ENCODE measurements at regions not wholly inside any gene's neighbourhood (a gene's known extent, or its start where the extent isn't known, plus 50 kb on each side); places are given as distances from the start of the nearest gene placed in this dataset.

DNA sequence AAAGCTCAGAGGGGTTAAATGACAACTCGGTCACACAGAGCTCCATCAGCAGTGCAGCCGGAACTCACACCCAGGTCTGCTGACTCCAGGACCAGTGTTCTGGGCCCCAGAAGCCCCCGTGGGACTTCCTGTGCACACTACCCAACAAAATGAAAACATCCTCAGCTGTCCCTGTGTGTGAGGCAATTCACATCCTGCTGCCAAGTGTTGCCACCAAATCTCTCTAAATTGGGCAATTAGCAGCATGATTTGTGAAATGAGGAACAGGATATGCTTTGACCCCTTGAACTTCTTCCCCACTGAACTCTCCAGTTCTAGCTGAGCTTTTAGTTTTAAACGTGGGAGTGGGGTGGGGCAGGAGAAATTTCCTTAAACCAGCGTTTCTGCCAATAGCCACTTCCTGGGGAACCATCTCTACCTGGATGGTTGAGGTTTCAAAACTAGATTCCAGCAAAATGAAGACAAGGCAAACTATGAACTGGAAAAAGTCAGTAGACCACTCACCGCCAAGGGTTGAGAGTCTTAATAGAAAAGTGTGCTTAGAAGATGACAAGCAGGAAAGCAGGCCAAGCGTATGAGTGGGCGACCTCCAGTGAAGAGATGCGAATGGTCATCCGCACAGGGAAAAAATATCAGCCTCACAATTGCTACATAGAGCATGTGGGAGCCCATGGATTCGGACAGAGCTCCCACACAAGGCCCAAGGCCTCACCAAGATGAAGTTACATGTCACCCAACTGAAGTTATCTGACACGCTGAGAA, 51.9 kb upstream of the CHST15 start:
- H3K4me3 Mint-ChIP-seq: peak overlapping the region; percentile 21
- 64% methylated on average over 11 of the region's 12 CpGs for WGBS (ENCODE audit: insufficient coverage)
- Histone ChIP-seq H3K4me1 (ENCODE audit: control insufficient read depth, insufficient read depth, low read length) (peaks cover 32% of the 10 kb centered on the region), H3K27me3 (ENCODE audit: control insufficient read depth, insufficient read depth, low read length) (no peaks in the 10 kb centered on the region), H3K36me3 (ENCODE audit: control insufficient read depth, insufficient read depth, low read length) (no peaks in the 10 kb centered on the region), H3K9me3 (ENCODE audit: control insufficient read depth, insufficient read depth, low read length) (no peaks in the 10 kb centered on the region), H3K4me3 (ENCODE audit: low read length) (no peak overlapping the region), H3K27ac (ENCODE audit: low read length) (peak overlapping the region; percentile 21)
- intact Hi-C loops (cut with micrococcal nuclease): no loop called here
- no peak for DNase-seq
- H3K9me3 Mint-ChIP-seq: no peaks in the 10 kb centered on the region
- peak; percentile 70 to 83 (median 70) for ATAC-seq
- TF ChIP-seq, protein P1, sequence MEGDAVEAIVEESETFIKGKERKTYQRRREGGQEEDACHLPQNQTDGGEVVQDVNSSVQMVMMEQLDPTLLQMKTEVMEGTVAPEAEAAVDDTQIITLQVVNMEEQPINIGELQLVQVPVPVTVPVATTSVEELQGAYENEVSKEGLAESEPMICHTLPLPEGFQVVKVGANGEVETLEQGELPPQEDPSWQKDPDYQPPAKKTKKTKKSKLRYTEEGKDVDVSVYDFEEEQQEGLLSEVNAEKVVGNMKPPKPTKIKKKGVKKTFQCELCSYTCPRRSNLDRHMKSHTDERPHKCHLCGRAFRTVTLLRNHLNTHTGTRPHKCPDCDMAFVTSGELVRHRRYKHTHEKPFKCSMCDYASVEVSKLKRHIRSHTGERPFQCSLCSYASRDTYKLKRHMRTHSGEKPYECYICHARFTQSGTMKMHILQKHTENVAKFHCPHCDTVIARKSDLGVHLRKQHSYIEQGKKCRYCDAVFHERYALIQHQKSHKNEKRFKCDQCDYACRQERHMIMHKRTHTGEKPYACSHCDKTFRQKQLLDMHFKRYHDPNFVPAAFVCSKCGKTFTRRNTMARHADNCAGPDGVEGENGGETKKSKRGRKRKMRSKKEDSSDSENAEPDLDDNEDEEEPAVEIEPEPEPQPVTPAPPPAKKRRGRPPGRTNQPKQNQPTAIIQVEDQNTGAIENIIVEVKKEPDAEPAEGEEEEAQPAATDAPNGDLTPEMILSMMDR (IDR thresholded peaks at IDR 0.05): no peak
- peaks cover 0 to 3% of the 10 kb centered on the region in 2 donors for H3K27me3 Mint-ChIP-seq (ENCODE audit: low read depth in 2 of 2)
- peak overlapping the region in 1 of 2 donors; percentile 0 for H3K27ac Mint-ChIP-seq
- H3K36me3 Mint-ChIP-seq: no peaks in the 10 kb centered on the region
- peaks cover 0 to 14% of the 10 kb centered on the region in 2 donors for H3K4me1 Mint-ChIP-seq

DNA sequence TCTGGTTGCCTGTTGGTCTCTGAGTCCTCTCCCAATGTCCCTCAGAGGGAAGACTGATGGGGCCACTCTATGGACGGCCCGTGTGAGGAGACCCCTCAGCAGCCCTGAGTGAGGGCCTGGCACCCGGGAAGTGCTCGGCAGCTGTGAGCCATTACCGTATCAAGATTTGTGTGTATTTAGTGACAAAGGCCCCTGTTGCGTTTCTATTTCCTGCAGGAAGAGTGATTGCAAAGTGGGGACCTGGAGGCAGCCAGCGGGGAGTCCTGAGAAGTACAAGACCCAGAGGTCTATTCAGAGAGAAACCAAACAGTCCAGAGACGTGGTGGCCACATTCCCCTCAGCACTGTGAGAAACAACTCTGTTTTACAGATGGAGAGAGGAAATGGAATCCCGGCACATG, 51.1 kb upstream of the CHST15 start:
- no peaks in the 10 kb centered on the region for H3K9me3 ChIP-seq (ENCODE audit: control insufficient read depth, insufficient read depth, low read length)
- Mint-ChIP-seq H3K9me3 (no peaks in the 10 kb centered on the region), H3K4me1 (peaks cover 0 to 14% of the 10 kb centered on the region in 2 donors), H3K27ac (peak overlapping the region in 1 of 2 donors; percentile 0), H3K36me3 (no peaks in the 10 kb centered on the region), H3K27me3 (ENCODE audit: low read depth in 2 of 2) (no peaks in the 10 kb centered on the region), H3K4me3 (no peak overlapping the region)
- TF ChIP-seq, protein P1 (IDR thresholded peaks at IDR 0.05): no peak
- ATAC-seq (no peak), DNase-seq (no peak)
- H3K4me3 ChIP-seq (ENCODE audit: low read length): no peak overlapping the region
- WGBS (ENCODE audit: insufficient coverage): 68% methylated on average over 9 of the region's 9 CpGs
- no peaks in the 10 kb centered on the region for H3K36me3 ChIP-seq (ENCODE audit: control insufficient read depth, insufficient read depth, low read length)
- no peaks in the 10 kb centered on the region for H3K27me3 ChIP-seq (ENCODE audit: control insufficient read depth, insufficient read depth, low read length)
- intact Hi-C loops (cut with micrococcal nuclease): no loop called here
- H3K4me1 ChIP-seq (ENCODE audit: control insufficient read depth, insufficient read depth, low read length): peaks cover 32% of the 10 kb centered on the region
- peak overlapping the region; percentile 35 for H3K27ac ChIP-seq (ENCODE audit: low read length)

DNA sequence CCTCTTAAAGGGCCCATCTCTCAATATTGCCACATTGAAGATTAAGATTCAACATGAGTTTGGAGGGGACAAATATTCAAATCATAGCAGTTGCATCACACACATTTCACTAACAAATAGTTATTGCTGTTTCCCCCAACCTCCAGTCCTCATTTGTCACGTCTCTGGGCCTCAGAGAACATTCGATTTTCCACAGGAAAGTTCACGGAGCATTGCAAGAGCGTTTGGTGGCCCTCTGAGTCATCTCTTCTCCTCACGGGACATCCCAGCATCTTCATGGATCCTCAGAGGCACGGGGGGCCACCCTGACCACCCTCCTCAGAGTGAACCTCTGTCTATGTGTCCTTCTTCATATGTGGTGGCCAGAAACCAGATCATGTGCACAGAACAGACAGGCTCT, 50.3 kb upstream of the CHST15 start:
- H3K4me1 ChIP-seq (ENCODE audit: control insufficient read depth, insufficient read depth, low read length): peaks cover 32% of the 10 kb centered on the region
- no peak for DNase-seq
- Mint-ChIP-seq H3K27me3 (ENCODE audit: low read depth in 2 of 2) (peaks cover 6 to 8% of the 10 kb centered on the region in 2 donors), H3K27ac (no peak overlapping the region), H3K4me3 (no peak overlapping the region), H3K36me3 (no peaks in the 10 kb centered on the region), H3K4me1 (peaks cover 0 to 14% of the 10 kb centered on the region in 2 donors), H3K9me3 (no peaks in the 10 kb centered on the region)
- no peaks in the 10 kb centered on the region for H3K27me3 ChIP-seq (ENCODE audit: control insufficient read depth, insufficient read depth, low read length)
- H3K27ac ChIP-seq (ENCODE audit: low read length): no peak overlapping the region
- WGBS (ENCODE audit: insufficient coverage): 90% methylated on average over 6 of the region's 6 CpGs
- no peaks in the 10 kb centered on the region for H3K36me3 ChIP-seq (ENCODE audit: control insufficient read depth, insufficient read depth, low read length)
- H3K4me3 ChIP-seq (ENCODE audit: low read length): no peak overlapping the region
- ATAC-seq: no peak
- H3K9me3 ChIP-seq (ENCODE audit: control insufficient read depth, insufficient read depth, low read length): no peaks in the 10 kb centered on the region
- intact Hi-C loops (cut with micrococcal nuclease): no loop called here
- TF ChIP-seq, protein P1 (IDR thresholded peaks at IDR 0.05): no peak
